Trophoblast cell (in vitro differentiated cells and primary cell): ENCODE measurements at regions not wholly inside any gene's neighbourhood (a gene's known extent, or its start where the extent isn't known, plus 50 kb on each side); places are given as distances from the start of the nearest gene placed in this dataset.

Source experiments
- DNase-seq, 2 donors: peaks; one replicate each; pipeline ENCODE4 v3.0.0-alpha.2; 2016
- H2AFZ ChIP-seq: 2 replicates; pipeline ENCODE4 v1.6.1; 2013; ENCODE audit warnings: low read length, moderate library complexity, mild to moderate bottlenecking; ENCODE audit not compliant: insufficient read depth, poor library complexity
- H2AK5ac ChIP-seq: 2 replicates; pipeline ENCODE4 v1.6.1; 2013; ENCODE audit warnings: mild to moderate bottlenecking, low read length
- H2BK120ac ChIP-seq: 2 replicates; pipeline ENCODE4 v1.6.1; 2013; ENCODE audit warnings: low read length, mild to moderate bottlenecking, moderate library complexity; ENCODE audit not compliant: insufficient read depth, poor library complexity
- H2BK12ac ChIP-seq: 2 replicates; pipeline ENCODE4 v1.6.1; 2013; ENCODE audit warnings: mild to moderate bottlenecking, low read length, moderate library complexity
- H2BK5ac ChIP-seq: 2 replicates; pipeline ENCODE4 v1.6.1; 2013; ENCODE audit warnings: low read length, low read depth, moderate library complexity, mild to moderate bottlenecking; ENCODE audit not compliant: poor library complexity
- H3K14ac ChIP-seq: 2 replicates; pipeline ENCODE4 v1.6.1; 2013; ENCODE audit warnings: mild to moderate bottlenecking, low read length
- H3K18ac ChIP-seq: 2 replicates; pipeline ENCODE4 v1.6.1; 2013; ENCODE audit warnings: mild to moderate bottlenecking, low read length
- H3K23ac ChIP-seq: 2 replicates; pipeline ENCODE4 v1.6.1; 2013; ENCODE audit warnings: low read length
- H3K27ac ChIP-seq: 2 replicates; pipeline ENCODE4 v1.5.1; 2013; ENCODE audit warnings: low read depth, mild to moderate bottlenecking, inconsistent platforms, low read length, moderate library complexity
- H3K27me3 ChIP-seq: 2 replicates; pipeline ENCODE4 v1.6.1; 2013; ENCODE audit warnings: inconsistent platforms, mild to moderate bottlenecking, low read length, moderate library complexity; ENCODE audit not compliant: insufficient read depth
- H3K36me3 ChIP-seq, 2 experiments: 1 replicate in 1 of 2; 2 replicates in 1 of 2; pipeline ENCODE4 v1.6.1; 2013; ENCODE audit warnings: low read length in 2 of 2, mild to moderate bottlenecking in 2 of 2, moderate library complexity in 1 of 2; ENCODE audit not compliant: insufficient read depth in 2 of 2, control insufficient read depth in 1 of 2
- H3K4ac ChIP-seq: 2 replicates; pipeline ENCODE4 v1.6.1; 2013; ENCODE audit warnings: low read depth, mild to moderate bottlenecking, low read length, moderate library complexity
- H3K4me1 ChIP-seq, 2 experiments: 1 replicate in 1 of 2; 2 replicates in 1 of 2; pipeline ENCODE4 v1.6.1; 2013; ENCODE audit warnings: low read length in 2 of 2, mild to moderate bottlenecking in 2 of 2, moderate library complexity in 1 of 2; ENCODE audit not compliant: insufficient read depth in 2 of 2, control insufficient read depth in 1 of 2
- H3K4me2 ChIP-seq: 2 replicates; pipeline ENCODE4 v1.6.1; 2013; ENCODE audit warnings: inconsistent platforms, mild to moderate bottlenecking, low read length, moderate library complexity
- H3K4me3 ChIP-seq: 2 replicates; pipeline ENCODE4 v1.5.1; 2013; ENCODE audit warnings: mild to moderate bottlenecking, low read depth, low read length, inconsistent platforms
- H3K79me1 ChIP-seq: one replicate; pipeline ENCODE4 v1.6.1; 2013; ENCODE audit warnings: low read length
- H3K79me2 ChIP-seq: 2 replicates; pipeline ENCODE4 v1.6.1; 2013; ENCODE audit warnings: low read length, mild to moderate bottlenecking; ENCODE audit not compliant: control insufficient read depth, insufficient read depth, poor library complexity
- H3K9ac ChIP-seq: 2 replicates; pipeline ENCODE4 v1.6.1; 2013; ENCODE audit warnings: mild to moderate bottlenecking, low read length
- H3K9me3 ChIP-seq: 2 replicates; pipeline ENCODE4 v1.6.1; 2013; ENCODE audit warnings: low read depth, mild to moderate bottlenecking, control low read depth, inconsistent platforms, low read length; ENCODE audit not compliant: insufficient read depth
- H4K12ac ChIP-seq: 2 replicates; pipeline ENCODE4 v1.6.1; 2013; ENCODE audit warnings: low read depth, mild to moderate bottlenecking, low read length, moderate library complexity
- H4K8ac ChIP-seq: 2 replicates; pipeline ENCODE4 v1.6.1; 2013; ENCODE audit warnings: low read depth, mild to moderate bottlenecking, low read length, moderate library complexity
- H4K91ac ChIP-seq: one replicate; pipeline ENCODE4 v1.6.1; 2013; ENCODE audit warnings: low read depth, mild to moderate bottlenecking, low read length, moderate library complexity
- WGBS: extraction: QIAGEN DNeasy Blood & Tissue Kit; methylation state at CpG from one replicate; pipeline ENCODE4 v1.1.7; 2013; ENCODE audit warnings: missing lambda C conversion rate; ENCODE audit not compliant: insufficient read length, insufficient coverage; ENCODE audit errors: extremely low coverage; 5-methylcytosine and 5-hydroxymethylcytosine counted together

DNA sequence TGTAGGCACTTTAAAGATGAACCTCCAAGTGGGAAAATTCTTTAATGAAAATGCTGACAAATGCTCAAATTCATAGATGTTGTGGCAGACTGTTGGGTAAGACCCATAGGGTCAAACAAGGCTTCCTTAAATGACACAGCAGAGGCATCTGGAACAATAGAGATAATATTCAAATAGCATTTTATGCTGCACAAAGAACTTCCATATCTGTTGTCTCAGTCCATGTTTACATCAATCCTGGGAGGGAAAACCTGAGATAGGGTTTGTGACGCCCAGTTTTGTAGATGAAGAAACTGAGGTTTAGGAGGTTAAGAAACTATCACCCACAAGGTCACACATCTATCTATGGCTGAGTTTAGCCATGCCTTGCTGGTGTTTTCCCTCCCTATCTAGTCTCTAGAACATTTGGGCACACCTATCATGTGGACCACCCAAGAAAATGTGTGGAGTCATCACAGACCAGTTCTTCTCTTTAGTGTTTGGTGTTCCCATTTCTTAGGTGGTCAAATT, 106.4 kb downstream of the EHF start:
- Histone ChIP-seq H2BK5ac (no peak overlapping the region), H4K91ac (no peak overlapping the region), H3K27me3 (no peaks in the 10 kb centered on the region), H3K4me2 (no peak overlapping the region), H3K79me1 (no peaks in the 10 kb centered on the region), H3K4me1 (no peaks in the 10 kb centered on the region), H3K36me3 (peaks cover 0 to 1% of the 10 kb centered on the region in 2 experiments), H3K18ac (no peak overlapping the region), H4K12ac (no peak overlapping the region), H3K23ac (no peak overlapping the region), H3K4me3 (no peak overlapping the region), H3K4ac (no peak overlapping the region), H3K27ac (no peak overlapping the region), H2BK12ac (no peak overlapping the region), H2AFZ (no peak overlapping the region), H2AK5ac (no peak overlapping the region), H3K14ac (no peak overlapping the region), H2BK120ac (no peak overlapping the region), H3K9ac (no peak overlapping the region), H3K9me3 (no peaks in the 10 kb centered on the region), H3K79me2 (no peaks in the 10 kb centered on the region), H4K8ac (no peak overlapping the region)
- DNase-seq = no peak
- WGBS = no CpG with 5 or more reads among the region's 1 CpG

DNA sequence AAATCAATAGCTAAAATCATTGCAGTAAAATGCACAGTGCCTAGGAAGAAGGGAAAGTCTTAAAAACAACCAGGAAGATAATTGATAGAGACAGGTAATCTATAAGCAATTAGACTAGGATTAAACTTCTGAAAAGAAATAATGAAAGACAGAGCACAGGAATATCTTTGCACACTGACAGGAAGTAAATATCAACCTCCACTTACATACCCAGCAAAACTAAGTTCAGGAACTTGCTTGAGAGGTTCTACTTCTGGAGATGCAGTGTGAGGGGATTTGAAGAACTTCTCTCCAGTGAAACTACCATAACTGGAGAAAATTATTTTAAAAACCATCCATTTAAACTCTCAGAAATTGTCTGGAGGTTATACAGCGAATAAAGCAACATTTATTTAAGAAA, 104.1 kb downstream of the EHF start:
- H3K18ac ChIP-seq = no peak overlapping the region
- H3K27ac ChIP-seq = no peak overlapping the region
- H4K91ac ChIP-seq = no peak overlapping the region
- H3K4me3 ChIP-seq = no peak overlapping the region
- no peak overlapping the region for H2BK5ac ChIP-seq
- H3K9me3 ChIP-seq = no peaks in the 10 kb centered on the region
- no peaks in the 10 kb centered on the region for H3K79me1 ChIP-seq
- DNase-seq = no peak
- no peak overlapping the region for H3K4ac ChIP-seq
- peaks cover 0 to 1% of the 10 kb centered on the region in 2 experiments for H3K36me3 ChIP-seq
- H3K23ac ChIP-seq = no peak overlapping the region
- WGBS = no CpG with 5 or more reads among the region's 1 CpG
- H4K8ac ChIP-seq = no peak overlapping the region
- no peak overlapping the region for H2BK12ac ChIP-seq
- H3K4me1 ChIP-seq = no peaks in the 10 kb centered on the region
- no peak overlapping the region for H3K9ac ChIP-seq
- no peak overlapping the region for H2AFZ ChIP-seq
- no peaks in the 10 kb centered on the region for H3K79me2 ChIP-seq
- H3K27me3 ChIP-seq = no peaks in the 10 kb centered on the region
- H3K4me2 ChIP-seq = no peak overlapping the region
- H4K12ac ChIP-seq = no peak overlapping the region
- H2BK120ac ChIP-seq = no peak overlapping the region
- no peak overlapping the region for H2AK5ac ChIP-seq
- no peak overlapping the region for H3K14ac ChIP-seq

DNA sequence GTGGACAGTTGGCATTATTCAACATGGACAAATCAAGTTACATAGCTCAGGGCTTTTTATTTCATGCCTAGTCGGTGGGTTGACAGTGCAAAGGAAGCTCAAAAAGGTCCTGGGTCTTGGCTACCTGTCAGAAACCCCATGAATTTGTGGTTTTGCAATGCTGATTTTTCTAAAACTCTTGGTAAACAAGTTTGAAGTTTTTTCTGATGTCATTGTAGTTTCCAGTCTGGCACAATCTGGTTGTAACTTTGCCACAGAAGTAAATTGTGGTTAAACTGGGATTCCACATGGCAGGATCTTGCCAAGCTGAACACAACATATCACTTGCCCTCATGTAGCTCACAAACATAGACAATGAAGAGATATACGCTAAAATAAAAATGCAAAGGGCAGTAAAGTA, 100.8 kb downstream of the EHF start:
- DNase-seq = no peak
- Histone ChIP-seq H3K27ac (no peak overlapping the region), H2AK5ac (no peak overlapping the region), H2BK12ac (no peak overlapping the region), H3K4me2 (no peak overlapping the region), H2AFZ (no peak overlapping the region), H2BK120ac (no peak overlapping the region), H3K79me1 (no peaks in the 10 kb centered on the region), H3K4ac (no peak overlapping the region), H2BK5ac (no peak overlapping the region), H3K23ac (no peak overlapping the region), H3K27me3 (no peaks in the 10 kb centered on the region), H3K9ac (no peak overlapping the region), H3K36me3 (peaks cover 0 to 4% of the 10 kb centered on the region in 2 experiments), H3K14ac (no peak overlapping the region), H3K4me1 (no peaks in the 10 kb centered on the region), H3K4me3 (no peak overlapping the region), H3K79me2 (no peaks in the 10 kb centered on the region), H4K12ac (no peak overlapping the region), H4K8ac (no peak overlapping the region), H3K9me3 (no peaks in the 10 kb centered on the region), H3K18ac (no peak overlapping the region), H4K91ac (no peak overlapping the region)
- WGBS = no CpG with 5 or more reads among the region's 2 CpGs

GRCh38 chr11:34719303-34719848, 98.5 kb downstream of the EHF start:
- H4K12ac ChIP-seq = no peak overlapping the region
- no peak overlapping the region for H2AFZ ChIP-seq
- H2AK5ac ChIP-seq = no peak overlapping the region
- no peak overlapping the region for H2BK120ac ChIP-seq
- no peak overlapping the region for H3K27ac ChIP-seq
- H3K23ac ChIP-seq = no peak overlapping the region
- H3K27me3 ChIP-seq = no peaks in the 10 kb centered on the region
- H2BK5ac ChIP-seq = no peak overlapping the region
- H3K9me3 ChIP-seq = no peaks in the 10 kb centered on the region
- no peak overlapping the region for H4K91ac ChIP-seq
- H3K36me3 ChIP-seq = peaks cover 0 to 4% of the 10 kb centered on the region in 2 experiments
- H2BK12ac ChIP-seq = no peak overlapping the region
- no peaks in the 10 kb centered on the region for H3K79me1 ChIP-seq
- H3K18ac ChIP-seq = no peak overlapping the region
- H3K14ac ChIP-seq = no peak overlapping the region
- no peak overlapping the region for H3K4me3 ChIP-seq
- no peak overlapping the region for H3K9ac ChIP-seq
- no peaks in the 10 kb centered on the region for H3K4me1 ChIP-seq
- WGBS = no CpG with 5 or more reads among the region's 1 CpG
- H3K4me2 ChIP-seq = no peak overlapping the region
- no peak overlapping the region for H4K8ac ChIP-seq
- DNase-seq = no peak
- no peaks in the 10 kb centered on the region for H3K79me2 ChIP-seq
- no peak overlapping the region for H3K4ac ChIP-seq
